ENCODE measurements at regions not wholly inside any gene's neighbourhood (a gene's known extent, or its start where the extent isn't known, plus 50 kb on each side); places are given as distances from the start of the nearest gene placed in this dataset.
"Not testable (repeated sequence)": the region's sequence is repeated elsewhere in the genome, so short reads cannot be mapped to it uniquely, and the experiment has no call there.

GRCh38 chr6:137711972-137712371, 155.1 kb upstream of the TNFAIP3 start:
- H3K9ac ChIP-seq, result no peak overlapping the region
- TF ChIP-seq CTCF (IDR thresholded peaks at IDR 0.05), result no peak
- H3K27ac ChIP-seq, result no peak overlapping the region
- H3K36me3 ChIP-seq (ENCODE audit: control insufficient read depth, insufficient read depth, low read length), result no peaks in the 10 kb centered on the region
- H3K4me3 ChIP-seq (ENCODE audit: low read depth, low read length), result no peak overlapping the region
- no peak overlapping the region for H3K4me2 ChIP-seq (ENCODE audit: low read length)
- no peak overlapping the region for H2AFZ ChIP-seq
- H3K4me1 ChIP-seq, result no peaks in the 10 kb centered on the region
- H3K79me2 ChIP-seq, result no peaks in the 10 kb centered on the region
- no peaks in the 10 kb centered on the region for H3K27me3 ChIP-seq (ENCODE audit: control insufficient read depth, insufficient read depth, low read length)
- no peaks in the 10 kb centered on the region for H3K9me3 ChIP-seq (ENCODE audit: control insufficient read depth, low read length)

- Histone ChIP-seq H3K27me3 (ENCODE audit: control insufficient read depth, insufficient read depth, low read length) (no peaks in the 10 kb centered on the region), H3K9me3 (ENCODE audit: control insufficient read depth, low read length) (no peaks in the 10 kb centered on the region), H3K4me3 (ENCODE audit: low read depth, low read length) (no peak overlapping the region), H3K27ac (no peak overlapping the region), H3K9ac (no peak overlapping the region), H3K79me2 (no peaks in the 10 kb centered on the region), H3K36me3 (ENCODE audit: control insufficient read depth, insufficient read depth, low read length) (no peaks in the 10 kb centered on the region), H2AFZ (no peak overlapping the region), H3K4me1 (no peaks in the 10 kb centered on the region), H3K4me2 (ENCODE audit: low read length) (no peak overlapping the region)
- no peak for TF ChIP-seq CTCF (IDR thresholded peaks at IDR 0.05)
Measured at GRCh38 chr6:137712587-137712986, 154.5 kb upstream of the TNFAIP3 start.

GRCh38 chr6:137715589-137716045, 151.4 kb upstream of the TNFAIP3 start:
- Histone ChIP-seq H3K9me3 (ENCODE audit: control insufficient read depth, low read length) (no peaks in the 10 kb centered on the region), H3K79me2 (no peaks in the 10 kb centered on the region), H3K9ac (no peak overlapping the region), H3K4me2 (ENCODE audit: low read length) (no peak overlapping the region), H3K4me3 (ENCODE audit: low read depth, low read length) (no peak overlapping the region), H2AFZ (no peak overlapping the region), H3K27me3 (ENCODE audit: control insufficient read depth, insufficient read depth, low read length) (no peaks in the 10 kb centered on the region), H3K27ac (no peak overlapping the region), H3K4me1 (no peaks in the 10 kb centered on the region), H3K36me3 (ENCODE audit: control insufficient read depth, insufficient read depth, low read length) (no peaks in the 10 kb centered on the region)
- TF ChIP-seq CTCF (IDR thresholded peaks at IDR 0.05), result no peak

- no peaks in the 10 kb centered on the region for H3K9me3 ChIP-seq (ENCODE audit: control insufficient read depth, low read length)
- H3K4me3 ChIP-seq (ENCODE audit: low read depth, low read length), result no peak overlapping the region
- H3K36me3 ChIP-seq (ENCODE audit: control insufficient read depth, insufficient read depth, low read length), result no peaks in the 10 kb centered on the region
- TF ChIP-seq CTCF (IDR thresholded peaks at IDR 0.05), result no peak
- no peak overlapping the region for H3K27ac ChIP-seq
- no peak overlapping the region for H2AFZ ChIP-seq
- no peak overlapping the region for H3K4me2 ChIP-seq (ENCODE audit: low read length)
- no peak overlapping the region for H3K9ac ChIP-seq
- H3K27me3 ChIP-seq (ENCODE audit: control insufficient read depth, insufficient read depth, low read length), result no peaks in the 10 kb centered on the region
- no peaks in the 10 kb centered on the region for H3K4me1 ChIP-seq
- H3K79me2 ChIP-seq, result no peaks in the 10 kb centered on the region
Measured at GRCh38 chr6:137717074-137718073, 149.7 kb upstream of the TNFAIP3 start.

GRCh38 chr6:137718903-137719302, 148.2 kb upstream of the TNFAIP3 start:
- H3K36me3 ChIP-seq (ENCODE audit: control insufficient read depth, insufficient read depth, low read length); H3K9me3 ChIP-seq (ENCODE audit: control insufficient read depth, low read length); H3K4me2 ChIP-seq (ENCODE audit: low read length); H3K27ac ChIP-seq; H3K79me2 ChIP-seq; H3K27me3 ChIP-seq (ENCODE audit: control insufficient read depth, insufficient read depth, low read length); H3K4me1 ChIP-seq; H3K9ac ChIP-seq; H3K4me3 ChIP-seq (ENCODE audit: low read depth, low read length); H2AFZ ChIP-seq: not testable (repeated sequence)
